GM21360 (cell line): ENCODE measurements at regions not wholly inside any gene's neighbourhood (a gene's known extent, or its start where the extent isn't known, plus 50 kb on each side); places are given as distances from the start of the nearest gene placed in this dataset.
"Not testable (repeated sequence)": the region's sequence is repeated elsewhere in the genome, so short reads cannot be mapped to it uniquely, and the experiment has no call there.

Source experiments
- ATAC-seq: cut with Tn5 transposase; IDR thresholded peaks from one replicate; pipeline ENCODE4 v1.9.1; 2021; ENCODE audit warnings: mild to moderate bottlenecking, moderate library complexity; ENCODE audit not compliant: unreplicated experiment

DNA sequence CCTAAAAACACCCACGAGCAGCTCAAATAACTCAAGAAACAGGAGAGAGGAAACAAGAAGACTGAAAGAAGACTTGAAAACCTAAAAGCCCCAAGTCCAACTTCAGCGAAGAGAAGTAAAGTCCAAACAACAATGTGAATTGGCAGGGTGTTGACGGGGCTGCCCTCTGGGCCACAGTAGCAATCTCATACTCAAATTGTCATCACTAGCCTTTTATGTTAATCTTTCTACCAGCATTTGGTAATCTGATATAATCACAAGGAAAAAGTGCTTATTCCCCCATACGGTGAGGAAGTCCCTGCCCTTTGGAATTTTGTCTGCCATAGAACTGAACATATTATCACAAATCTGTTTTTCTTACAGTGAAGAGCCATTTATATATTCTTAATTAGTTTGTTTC is 51.5 kb upstream of the IFNE start:
- ATAC-seq, result no peak

DNA sequence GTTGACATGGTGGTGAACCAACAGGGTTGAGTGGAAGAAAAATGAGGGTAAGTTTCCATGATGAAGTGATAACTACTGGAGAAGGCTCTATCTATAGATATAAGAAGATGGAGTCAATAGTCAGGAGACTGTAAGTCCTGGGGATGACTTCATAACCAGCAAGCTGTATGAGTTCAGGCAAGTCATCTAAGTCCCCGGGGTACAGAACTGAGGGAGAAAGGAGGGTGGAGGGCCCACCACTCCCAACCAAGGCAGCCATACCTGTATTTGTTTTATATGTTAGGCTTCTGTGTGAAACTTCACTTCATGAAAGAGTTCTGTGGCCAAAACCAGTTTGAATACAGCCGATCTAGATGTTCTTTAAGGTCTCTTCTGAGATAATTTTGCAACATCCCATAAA is 53.3 kb upstream of the IFNE start:
- no peak for ATAC-seq

DNA sequence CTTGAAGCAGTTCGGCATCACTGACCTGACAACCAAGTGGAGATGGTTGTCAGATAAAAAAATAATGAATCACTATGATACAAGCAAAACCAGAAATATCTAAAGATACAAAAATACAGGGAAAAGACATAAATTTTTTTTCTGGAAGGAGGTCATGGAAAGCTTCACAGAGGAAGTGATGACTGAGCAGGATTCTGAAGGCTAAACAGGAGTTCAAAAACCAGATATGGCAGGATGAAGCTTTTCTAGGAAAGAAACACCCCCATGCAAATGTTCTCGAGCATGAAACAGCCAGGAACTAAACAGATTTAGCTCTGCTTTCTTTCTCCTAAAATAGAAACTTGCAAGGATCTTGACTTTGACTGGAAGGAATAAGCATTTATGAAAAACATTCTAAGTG is 60.7 kb upstream of the IFNE start:
- no peak for ATAC-seq

DNA sequence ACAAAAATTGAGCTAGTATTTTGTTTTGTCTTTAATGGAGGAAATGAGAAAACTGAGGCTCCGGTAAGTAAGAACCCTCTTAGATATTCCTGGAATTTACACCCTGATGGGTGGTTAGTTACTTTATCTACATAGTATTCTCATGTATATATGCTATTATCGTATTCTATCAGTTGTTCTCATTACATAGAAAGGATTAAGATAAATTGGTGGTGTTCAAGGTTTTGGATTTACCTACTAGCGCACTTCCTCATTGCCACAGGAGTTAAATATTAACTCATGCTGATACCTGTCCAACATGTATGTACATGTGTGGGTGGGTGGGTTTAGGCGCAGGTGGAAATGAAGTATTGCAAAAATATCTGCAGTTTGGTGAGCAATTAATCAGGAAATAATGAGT is 61.1 kb upstream of the IFNE start:
- ATAC-seq, result no peak

DNA sequence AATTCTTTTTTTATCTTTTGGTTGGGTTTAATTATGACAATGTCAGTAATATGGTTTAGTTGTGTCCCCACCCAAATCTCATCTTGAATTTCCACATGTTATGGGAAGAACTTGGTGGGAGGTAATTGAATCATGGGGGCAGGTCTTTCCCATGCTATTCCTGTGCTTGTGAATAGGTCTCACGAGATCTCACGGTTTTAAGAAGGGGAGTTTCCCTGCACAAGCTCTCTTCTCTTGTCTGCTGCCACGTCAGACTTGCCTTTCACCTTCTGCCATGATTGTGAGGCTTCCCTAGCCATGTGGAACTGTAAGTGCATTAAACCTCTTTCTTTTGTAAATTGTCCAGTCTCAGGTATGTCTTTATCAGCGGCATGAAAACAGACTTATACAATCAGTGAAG is 61.7 kb upstream of the IFNE start:
- ATAC-seq, result not testable (repeated sequence)

DNA sequence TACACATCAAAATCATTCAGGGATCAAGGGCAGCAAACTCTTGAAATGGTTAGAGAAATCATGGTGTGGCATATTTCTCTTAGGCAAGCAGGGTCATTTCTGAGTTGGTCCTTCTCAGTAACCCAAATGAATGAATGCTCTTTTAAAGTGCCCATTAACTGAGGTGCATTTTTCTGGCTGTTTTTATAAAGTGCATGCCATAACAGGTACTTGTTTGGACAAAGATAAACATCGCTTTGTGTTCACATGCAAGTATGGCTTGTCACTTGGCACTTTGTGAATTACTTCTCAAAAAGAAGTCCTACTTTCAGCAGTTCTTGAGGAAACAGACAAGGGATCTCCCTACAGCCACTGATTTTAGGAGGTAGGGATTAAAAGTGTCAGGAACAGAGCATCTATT is 64.8 kb upstream of the IFNE start:
- ATAC-seq, result no peak

DNA sequence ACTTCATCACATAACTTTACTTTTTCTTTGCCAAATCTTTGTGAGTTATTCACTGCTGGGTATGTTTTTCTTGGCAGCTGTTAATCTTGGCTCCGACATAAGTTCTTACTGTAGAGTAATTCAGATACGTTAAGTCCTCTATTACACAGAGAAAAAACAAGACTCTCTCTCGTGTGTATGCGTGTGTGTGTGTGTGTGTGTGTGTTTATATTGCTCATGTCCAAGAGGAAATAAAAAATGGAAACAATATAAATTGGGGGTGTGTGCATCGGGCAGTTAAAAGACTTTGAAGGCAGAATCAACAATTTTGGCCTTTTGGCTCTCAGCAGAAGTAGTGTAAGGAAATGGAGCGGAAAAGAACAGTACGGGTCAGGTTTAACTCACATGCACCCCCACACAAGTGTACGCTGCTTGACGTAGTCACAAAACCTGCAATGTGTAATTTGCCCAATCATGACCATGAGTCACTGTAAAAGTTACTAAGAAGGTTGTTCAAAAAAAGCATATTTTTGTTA is 67.2 kb upstream of the IFNE start:
- ATAC-seq, result no peak

DNA sequence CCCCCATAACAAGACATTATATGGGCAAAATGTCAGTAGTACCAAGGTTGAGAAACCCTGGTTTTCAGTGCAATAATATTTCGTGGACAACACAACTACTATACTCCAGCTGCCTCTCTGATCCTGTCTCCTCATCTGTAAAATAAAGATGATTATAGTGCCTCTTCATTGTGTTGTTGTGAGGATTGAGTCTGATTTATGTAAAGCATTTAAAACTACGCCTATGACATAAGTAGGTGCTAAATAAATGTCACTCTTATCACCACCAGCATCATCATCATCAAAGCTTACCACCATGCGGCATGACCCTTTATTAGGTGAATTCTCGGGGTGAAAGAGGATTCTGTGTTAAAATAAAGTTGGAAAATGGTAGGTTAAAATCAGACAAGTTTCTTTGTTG is 67.8 kb upstream of the IFNE start:
- ATAC-seq, result no peak

DNA sequence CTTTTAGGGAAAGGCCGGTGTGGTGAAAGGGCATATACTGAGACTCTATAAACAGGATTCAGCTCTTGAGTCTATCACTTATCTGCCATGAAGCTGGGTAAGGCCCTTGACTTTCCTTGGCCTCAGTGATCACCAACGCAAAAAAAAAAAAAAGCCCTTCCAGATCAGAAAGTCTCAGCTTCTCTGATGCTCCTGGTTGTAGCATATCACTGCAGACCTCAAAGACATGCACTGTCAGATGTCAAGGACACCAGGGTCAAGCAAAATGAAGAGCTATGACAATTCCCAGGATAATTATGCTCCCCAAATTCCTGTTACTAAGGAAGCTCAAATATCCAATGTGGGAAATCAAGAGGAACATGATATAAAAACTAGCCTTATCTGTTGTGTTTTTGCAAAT is 68.3 kb upstream of the IFNE start:
- ATAC-seq, result no peak

DNA sequence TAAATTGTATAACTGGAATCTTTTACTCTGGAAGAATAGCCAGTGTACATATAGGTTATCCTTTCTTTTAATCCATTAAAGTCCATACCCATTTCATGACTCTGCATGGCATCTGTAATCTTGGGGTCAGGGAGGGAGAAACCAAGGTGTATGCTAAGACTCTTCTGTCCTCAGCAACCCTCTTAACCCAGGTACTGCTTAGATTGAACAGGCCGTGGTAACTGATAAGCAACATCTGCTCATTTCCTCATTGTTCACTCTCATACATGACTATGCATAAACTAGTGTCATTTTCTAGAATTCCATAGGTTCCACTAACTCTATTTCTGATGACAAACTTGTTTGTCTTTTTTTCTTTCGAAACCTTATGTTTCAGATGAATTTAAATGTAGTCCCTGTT is 69.3 kb upstream of the IFNE start:
- no peak for ATAC-seq

DNA sequence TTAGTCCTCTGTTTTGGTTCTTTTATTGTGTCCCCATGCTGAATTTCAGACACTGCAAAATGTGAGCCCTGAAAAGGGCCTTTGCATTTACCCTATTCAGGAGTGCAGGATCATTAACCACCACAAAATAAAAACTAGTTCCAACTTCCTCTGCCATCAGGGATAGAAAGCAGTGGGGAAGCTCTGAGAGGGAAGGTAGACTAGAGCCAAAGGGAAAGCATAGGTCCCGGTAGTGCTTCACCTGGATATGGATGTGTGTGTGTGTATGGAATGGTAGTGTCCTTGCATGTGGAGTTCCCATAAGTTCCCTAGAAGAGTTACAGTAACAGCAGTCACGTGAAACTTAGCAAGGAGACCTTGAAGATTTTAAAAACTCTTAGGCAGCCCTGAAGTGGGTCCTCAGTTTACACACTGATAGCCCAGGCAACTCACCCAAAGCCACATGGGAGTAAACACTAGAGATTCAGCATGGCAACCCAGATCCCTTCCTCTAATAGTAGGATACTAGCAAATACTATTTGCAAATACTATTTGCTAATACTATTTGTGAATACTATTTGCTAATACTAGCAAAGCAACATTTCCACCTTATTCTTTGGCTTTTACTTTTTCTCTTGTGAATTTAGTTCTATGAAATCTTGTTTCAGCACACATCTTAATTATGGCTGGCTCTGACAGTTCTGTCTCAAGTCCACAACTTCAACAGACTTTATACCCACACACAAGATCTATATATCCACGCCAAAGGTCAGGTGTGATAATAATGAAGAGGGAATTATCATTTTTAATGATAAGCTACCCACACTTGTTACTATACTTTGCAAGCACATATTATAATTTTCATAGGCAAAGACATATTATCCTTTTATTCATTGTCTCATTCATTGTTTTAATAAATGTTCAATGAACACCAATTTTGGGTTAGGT is 70.4 kb upstream of the IFNE start:
- ATAC-seq, result no peak

DNA sequence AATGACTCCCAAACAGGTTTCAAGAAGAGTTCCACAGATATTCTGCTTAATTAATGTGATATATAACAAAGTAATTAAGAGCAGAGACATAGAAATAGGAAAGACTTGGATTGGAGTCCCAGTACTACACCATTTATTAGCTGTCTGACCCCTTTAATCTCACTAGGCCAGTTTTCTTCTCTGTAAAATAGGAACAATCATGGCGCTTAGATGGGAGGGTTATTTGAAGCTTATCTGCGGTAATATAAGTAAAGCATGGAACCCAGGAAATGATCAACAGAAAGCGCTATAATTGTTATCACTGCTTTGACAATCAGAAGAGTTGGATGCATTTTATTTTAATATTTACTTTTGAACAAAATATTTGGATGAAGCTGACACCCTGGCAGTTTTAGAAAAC is 71.3 kb upstream of the IFNE start:
- no peak for ATAC-seq

DNA sequence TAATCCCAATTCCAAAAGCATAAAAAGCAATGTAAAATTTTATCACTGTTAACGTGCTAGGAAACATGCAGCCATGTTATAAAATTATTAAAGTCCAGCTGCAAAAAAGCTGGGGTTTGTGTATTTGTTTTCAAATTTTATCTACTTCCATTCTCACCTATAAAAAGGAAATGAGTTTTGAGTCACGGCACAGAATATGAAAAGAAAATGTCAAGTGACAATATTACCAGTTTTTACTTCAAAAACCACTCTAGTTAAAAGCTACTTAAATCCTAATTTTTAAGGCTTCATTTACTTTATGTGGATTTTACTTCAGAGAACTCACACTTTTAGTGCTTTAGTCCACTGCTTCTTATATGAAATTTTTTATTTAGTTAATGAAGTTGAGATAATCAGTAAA is 72.7 kb upstream of the IFNE start:
- no peak for ATAC-seq

DNA sequence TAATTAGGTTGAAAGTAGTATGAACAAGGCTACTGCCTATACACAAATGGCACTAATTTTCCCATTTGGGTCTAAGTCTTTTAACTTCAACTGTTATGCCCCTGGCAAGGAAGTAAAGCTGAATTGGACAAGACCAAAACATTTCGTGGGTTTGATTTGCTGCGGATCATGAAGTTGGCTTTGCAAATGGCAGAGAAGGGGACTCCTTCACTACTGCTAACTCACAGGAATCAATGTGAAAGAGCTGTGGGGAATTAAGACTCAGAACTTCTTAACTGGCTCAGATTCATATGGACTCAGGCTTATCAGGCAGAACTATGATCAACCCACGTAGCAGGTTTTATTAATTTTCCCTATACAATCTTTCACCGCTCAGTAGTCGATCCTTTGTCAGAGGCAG is 73.8 kb upstream of the IFNE start:
- ATAC-seq, result no peak

DNA sequence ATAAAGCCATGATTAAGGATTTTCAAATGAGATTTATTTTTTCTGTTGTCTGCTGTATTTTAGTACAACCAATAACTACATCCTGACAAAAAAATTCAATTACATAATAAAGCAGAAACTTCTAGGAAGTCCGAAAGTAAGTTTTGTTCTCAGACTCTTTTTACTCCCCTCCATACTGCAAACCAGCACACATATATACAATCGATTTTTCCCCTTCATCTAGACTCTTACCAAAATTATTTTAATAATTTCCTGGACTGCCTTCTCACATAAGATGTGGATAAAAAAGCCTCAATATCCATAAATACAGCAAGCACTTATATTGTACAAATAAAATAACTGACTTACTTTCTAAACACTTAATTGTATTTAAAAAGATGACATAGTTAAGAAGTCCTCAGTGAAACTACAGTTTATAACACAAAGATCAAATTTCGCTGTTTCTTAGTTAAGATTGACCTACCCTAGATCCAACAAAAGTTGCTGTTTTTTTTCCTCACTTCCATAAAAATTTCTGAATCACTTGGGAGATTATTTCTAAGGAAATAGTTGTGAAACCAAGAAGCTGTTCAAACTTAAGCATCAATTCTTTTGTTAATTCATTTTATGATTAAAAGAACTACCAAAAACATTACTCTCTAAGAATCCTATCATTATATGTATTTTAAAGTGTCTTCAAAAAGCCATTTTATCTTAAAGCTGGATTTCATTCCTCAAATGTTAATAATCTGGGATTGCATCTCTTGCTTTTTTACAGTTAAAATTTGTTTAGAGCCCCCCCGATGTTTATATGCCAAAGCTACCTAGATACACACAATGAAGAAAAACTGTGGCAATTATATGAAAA is 74.7 kb upstream of the IFNE start:
- ATAC-seq, result no peak

DNA sequence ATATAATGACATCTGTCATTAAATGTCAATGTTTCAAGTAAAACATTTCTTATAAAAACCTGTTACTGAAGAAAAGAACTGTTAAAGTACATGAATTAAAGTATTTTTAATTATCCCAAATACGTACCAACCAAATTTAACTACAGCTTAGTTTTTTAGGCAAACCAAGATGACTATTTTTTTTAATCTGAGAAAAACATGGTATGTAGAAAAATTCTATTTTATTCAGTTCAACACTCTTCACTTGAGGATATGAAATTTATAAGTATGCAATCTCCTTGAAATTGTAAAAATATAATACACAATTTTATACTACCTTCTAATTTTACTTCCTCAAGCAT is 75.3 kb upstream of the IFNE start:
- ATAC-seq, result no peak

DNA sequence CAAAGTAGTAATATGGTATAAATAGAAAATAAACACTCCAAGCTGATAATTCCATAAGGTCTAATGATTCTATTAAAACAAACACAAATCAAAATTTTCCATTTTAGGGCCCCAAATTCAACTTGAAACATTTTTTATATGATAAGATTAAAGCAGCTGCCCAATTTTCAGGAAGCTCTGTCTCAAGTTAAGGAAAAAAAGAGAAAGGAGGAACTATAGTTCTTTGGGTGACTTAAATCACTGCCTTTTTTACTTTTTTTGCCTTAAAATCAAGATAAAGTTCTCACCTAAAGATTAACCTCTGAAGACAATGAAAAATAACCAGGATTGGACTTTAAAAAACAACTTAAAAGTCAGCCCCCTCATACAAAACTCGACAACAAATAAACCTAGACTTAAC is 76.0 kb upstream of the IFNE start:
- ATAC-seq, result no peak

DNA sequence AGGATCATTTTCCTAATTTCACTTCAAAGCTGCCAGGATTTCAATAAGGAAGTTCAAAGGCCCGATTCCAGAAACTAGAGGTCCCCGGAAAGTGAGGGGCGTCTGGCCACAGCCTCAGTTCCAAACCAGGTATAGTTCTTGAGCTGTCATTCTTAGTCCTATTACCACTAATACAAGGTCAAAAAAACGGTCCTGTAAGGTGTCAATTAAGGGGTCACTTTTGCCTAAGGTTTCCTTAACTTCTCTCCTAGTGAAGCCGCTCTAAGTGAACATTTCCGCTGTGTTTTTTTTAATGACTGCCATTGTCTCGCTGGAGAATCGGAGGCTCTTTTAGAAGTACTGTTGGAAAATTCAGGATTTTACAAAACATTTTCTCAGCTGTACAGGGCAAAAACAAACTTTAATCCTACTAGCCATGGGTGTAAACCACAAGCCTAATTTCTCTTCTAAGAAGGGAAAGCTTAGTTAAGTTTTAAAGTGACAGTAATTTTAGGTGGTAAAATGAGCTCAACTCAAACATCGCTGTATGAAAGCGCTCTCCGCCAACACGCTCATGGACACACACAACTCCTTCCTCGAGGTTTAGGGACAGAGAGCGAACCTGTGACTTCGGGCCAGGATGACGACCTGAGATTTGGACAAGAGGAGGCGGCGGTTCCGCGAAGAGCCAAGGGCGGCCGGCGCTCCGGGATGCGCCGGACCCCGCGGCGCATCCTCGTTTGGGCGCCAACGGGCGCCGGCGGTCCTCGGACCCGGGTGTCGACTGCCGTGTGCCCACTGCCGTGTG is 76.7 kb upstream of the IFNE start:
- no peak for ATAC-seq

DNA sequence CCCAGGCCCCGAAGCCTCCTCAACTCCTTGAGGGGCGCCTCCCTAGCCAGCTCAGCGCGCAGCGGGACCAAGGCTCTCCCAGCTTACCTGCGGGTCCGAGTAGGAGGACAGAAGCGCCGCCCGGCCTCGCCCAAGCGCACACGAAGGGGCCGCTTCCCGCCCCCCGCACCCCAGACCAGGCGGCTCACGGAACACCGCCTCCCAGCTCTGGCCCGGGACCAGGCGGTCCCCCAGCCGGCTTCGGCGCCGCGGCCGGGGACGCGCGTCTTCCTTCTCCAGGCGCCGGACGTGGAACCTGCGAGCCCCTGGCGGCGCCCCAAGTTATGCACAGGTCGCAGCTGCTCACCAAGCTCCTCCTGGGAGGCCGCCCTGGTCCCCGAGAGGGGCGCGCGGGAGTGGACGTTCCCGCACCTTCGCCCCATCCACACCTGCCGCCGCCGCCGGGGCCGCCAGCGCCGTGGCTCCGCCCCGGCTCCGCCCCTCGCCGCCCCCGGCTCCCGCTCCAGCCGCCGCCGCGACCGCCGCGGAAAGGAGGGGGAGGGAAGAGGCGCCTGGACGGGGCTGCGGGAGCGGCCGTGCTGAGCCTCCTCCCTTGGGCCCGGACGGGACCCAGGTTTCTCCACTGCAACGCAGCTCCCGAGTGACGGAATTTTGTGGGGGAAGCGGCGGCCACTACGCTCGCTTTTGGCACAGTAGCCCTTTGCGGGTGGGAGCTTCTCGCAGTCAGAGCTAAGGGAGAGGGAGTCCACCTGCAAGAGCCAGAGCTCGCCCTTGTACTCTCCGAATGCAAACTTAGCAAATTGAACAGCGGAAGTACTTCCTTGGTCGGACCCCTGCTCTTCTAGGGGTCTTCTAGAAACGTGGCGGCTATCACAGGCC is 77.5 kb upstream of the IFNE start:
- ATAC-seq, result peak; percentile 68

DNA sequence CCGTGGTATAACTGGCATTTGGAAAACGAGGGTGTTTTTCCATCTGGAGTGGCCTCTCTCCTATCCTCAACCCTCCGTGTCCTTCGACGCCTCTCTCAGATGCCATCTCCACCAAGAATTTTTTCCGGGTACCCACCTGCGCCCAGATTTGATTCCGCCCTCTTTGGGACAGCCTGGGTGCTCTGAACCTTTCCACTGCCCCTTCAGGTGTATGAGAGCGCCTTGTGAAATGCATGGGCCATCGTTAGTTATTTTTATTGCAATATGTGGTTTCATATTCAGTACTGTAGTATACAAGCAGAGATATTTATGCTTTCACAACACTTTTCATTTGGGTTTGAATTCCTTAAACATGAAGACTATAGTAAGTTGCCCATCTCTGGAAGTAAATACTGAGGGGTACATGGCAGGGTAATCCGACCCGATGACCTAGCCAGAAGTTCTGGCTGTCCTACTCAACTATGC is 78.2 kb upstream of the IFNE start:
- ATAC-seq, result no peak
